GM19324 (cell line): ENCODE measurements at regions not wholly inside any gene's neighbourhood (a gene's known extent, or its start where the extent isn't known, plus 50 kb on each side); places are given as distances from the start of the nearest gene placed in this dataset.

Experiments
- ATAC-seq: cut with Tn5 transposase; IDR thresholded peaks from one replicate; pipeline ENCODE4 v1.9.1; 2021; ENCODE audit warnings: mild to moderate bottlenecking, moderate library complexity; ENCODE audit not compliant: unreplicated experiment, low FRiP score

DNA sequence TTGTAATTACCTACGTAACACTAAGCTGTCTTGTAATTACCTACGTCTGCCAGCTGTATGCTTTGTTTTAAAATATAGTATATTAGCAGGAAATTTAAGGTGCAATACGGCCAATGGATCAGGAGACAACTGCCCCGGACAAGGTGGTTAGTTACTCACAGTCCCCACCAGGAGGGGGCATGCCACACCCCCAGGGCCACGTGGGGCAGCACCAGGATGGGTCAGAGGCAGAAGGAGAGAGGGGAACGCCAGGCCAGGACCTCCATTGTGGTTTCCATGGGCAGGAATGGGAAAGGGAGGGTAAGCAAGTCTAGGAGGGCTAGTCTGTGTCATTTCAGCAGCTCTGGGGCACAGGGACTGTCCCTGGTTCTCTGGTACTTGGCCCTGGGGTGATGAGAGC, 140.1 kb downstream of the URI1 start:
- ATAC-seq: no peak

DNA sequence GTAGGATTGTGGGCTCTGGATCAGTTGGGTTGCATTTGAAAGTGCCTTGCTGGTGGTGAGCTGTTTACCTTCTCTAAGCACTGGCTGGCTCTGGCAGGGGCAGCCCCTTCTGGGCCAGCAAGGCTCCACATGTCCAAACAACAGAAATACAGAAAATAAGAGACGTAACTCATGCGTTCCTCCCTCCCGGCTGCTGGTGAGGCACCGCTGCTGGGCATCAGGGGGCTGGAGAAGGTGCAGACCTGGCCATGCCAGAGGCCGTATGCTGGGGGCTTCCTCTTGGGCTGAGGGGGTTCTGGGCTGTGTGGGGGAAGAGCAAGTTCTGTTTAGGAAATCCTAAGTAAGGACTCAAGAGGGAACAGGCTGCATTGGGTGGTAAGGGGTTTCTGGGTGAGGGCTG, 140.6 kb downstream of the URI1 start:
- no peak for ATAC-seq

DNA sequence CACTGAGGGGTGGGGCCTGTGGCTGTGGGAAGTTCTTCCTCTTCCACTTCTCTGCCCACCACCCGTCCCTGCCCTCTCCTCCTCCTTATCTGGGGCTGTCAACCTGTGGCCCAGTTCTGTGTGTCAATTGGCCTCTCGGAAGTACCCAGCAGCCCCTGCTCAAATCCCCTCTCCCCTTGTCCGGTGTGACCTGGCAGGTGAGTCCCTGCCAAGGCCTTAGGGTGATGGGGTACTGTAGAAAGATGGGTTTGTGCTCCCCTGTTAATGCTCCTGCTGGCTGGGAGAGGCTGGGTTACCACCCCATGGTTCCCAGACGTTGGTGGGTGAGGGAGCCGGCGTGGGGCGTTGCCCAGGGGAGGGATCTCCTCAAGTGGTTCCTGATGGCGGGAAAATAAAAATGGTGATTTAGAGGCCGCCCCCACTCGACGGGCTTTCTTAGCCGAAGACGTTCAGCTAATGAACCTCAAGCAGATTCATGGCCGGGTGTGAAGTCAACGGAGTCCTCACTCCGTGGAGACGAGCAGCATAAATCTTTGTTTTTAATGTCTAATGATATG, 141.2 kb downstream of the URI1 start:
- ATAC-seq: no peak

DNA sequence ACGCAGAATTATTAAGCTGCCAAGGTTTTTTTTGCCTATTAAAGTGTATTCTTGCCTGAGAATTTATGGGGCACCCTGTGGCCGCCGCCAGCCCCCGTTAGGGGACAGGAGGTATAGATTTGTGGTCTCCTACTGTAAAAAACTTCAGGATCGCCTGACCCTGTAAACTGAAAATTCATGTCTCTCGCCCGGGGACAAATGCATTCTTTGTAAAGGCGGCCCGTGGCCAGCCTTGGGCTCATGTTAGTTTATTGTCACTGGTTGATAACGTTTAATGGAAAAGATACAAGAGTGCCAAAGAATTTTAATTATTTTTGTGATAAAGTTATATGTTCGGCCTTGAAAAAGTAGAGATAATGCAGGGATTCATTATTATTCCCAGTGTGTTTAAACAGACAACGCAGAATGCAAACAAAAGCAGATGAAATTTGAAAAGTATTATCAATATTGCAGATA, 141.7 kb downstream of the URI1 start:
- no peak for ATAC-seq

DNA sequence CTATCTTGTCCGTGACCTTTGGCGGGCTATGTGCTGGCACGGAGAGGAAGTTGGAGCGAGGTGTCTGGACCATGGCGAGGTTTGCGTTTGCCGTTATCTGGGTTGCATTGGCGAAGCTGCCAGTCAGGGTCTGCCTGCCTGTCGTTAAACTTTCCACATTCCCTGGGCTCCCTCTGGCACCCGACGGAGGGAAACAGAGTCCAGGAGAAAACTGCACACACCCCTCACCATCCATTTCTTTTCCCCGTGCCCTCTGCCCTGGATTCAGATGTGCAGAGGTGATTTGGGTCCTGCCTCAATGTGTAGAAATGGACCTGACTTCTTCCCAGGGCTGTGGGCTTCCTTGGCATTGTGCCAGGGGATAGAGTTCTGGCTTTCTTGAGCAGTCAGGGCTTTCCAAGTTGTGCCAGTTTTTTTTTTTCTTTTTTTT, 142.4 kb downstream of the URI1 start:
- no peak for ATAC-seq

DNA sequence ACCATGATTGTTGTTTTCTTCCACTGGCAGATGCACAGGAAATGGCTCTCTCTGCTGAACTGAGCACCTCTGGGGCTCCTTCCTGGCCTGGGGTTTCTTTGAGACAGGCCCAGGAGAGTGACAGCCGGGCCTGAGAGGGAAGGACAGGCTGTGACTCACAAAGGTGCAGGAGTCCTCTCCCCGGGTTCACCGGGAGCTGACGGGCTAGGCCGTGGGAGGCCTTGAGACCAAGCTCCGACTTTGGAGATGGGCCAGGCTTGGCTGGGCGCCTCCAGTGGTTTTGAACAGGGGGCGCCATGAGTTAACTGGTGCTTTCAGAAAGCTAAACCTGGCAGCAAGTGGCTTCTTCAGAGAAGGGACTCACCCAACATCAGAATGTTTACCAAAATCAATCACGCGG, 143.4 kb downstream of the URI1 start:
- ATAC-seq: no peak

DNA sequence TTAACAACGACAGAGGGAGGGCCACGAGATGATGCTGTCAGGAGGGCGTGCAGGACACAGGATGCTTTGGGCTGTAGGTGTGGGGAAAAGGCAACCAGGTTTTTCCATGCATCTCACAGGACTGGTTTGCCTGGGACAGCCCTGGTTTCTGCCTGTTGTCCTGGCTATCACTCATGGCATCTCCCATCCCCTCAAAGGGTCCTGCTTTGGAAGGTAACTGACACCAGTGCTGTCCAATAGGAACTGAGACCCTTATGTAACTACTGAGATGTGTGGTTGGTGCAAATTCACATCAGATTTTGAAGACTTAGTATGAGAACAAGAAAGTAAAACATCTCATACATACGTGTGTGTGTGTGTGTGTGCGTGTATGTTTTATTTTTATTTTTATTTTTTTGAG, 144.2 kb downstream of the URI1 start:
- ATAC-seq: no peak

DNA sequence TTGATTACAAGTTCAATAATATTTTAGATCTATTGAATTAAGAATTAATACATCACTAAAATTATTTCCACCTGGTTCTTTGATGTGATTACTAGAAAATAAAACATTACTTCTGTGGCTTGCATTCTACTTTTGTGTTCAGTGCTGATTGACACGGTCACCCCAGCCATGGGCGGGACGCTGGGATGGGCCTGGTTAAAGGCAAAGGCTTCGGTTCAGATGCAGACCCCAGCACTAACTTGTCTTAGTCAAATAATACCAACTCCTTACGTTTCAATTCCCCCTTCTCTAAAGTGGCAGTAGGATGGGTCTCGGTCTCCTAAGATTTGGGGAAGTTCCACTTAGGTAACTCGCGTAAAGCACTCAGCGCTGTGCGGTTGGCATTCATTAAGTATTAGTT, 144.9 kb downstream of the URI1 start:
- ATAC-seq: no peak

DNA sequence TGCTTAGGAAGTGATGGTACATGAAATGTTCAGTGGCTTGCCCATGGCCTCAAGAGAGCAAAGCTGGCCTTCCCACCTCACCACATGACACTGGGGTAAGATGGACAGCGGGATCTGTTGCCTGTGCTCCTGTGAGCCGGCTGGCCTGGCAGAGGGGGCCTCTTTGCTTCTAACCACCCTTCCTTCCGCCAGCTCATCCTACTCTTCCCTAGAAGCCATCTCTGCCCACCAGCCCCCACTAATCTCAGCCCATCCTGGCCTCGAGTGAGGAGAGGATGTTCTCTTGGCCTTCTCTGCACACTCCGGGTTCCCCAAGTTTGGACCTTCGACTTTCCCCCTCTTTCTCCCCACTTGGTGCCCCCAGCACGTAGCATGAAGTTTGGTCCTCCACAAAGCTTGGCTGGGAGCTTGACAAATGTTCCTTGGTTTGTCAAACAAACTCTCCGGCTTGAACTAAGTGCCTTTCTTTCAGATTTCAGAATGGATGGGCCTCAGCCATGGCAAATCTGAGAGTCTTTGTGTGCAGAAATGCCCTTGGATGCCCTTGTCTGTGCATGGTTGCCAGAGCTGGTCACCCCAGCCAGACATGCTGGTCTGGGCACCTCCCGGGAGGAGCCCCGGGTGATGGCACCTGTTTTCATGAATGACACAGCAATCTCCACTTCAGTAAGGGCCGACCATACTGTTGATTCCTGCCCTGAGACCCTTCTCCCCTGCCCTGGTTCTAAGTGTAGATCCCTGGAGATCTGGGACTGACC, 145.5 kb downstream of the URI1 start:
- ATAC-seq: no peak

DNA sequence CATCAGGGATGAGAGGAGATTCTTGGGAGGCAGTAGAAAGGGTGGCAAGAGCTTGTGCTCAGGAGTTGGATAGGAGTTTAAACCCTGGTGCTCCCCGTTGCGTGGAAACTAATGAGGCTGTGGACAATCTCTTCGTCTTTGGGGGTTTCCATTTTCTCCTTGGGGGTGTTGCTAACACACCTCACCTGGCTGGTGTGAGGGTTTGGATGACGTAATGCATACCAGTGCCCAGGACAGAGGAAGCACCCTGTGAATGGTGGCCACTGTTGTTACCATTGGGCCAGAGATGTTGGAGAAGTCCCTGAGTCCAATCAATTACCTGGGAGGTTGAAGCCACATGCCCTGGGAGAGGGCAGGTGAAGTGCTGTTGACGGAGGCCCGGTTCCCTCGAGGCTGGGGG, 146.5 kb downstream of the URI1 start:
- ATAC-seq: no peak

DNA sequence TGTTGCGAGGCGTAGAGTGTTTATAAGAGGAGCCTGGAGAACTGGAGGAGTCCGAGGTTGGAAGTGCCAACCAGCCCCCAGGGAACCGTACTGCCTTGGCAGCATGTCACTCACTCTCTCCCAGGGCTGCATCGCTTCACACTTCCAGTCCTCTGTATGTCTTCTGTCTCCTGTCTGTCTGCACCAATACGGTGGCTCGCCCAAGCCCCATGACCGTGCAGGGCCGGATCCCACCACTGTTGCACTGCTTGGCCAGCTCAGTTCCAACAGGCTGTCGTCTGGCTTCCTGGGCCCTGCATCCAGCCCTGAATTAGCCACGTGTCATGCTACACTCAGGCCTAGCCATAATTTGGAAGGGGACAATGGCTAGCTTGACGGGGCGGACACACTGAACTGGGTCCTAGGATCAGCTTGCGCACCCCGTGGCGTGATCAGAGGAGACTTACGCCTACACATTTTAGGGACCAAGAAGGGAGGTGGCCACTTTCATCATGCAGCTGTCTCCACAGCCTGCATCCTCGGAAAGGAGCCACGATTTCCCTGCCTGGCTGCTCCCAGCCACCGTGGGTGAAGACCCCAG, 147.1 kb downstream of the URI1 start:
- ATAC-seq: no peak

DNA sequence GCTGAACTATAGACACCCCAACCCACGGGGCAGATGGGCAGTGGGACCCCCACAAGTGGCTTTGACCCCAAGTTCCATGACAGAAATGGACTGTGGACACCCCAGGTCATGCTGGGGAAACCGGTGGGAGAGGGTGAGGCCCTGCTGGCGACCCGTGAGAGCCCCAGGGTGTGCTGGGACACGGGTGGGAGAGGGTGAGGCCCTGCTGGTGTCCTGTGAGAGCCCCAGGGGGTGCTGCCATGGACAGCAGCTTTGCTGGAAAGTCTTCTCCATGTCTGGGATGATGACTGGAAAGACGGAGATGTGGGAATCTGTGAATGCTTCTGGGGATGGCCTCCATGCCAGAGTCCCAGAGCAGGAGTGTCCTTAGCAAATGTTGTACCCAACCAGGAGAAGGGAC, 148.4 kb downstream of the URI1 start:
- ATAC-seq: no peak

DNA sequence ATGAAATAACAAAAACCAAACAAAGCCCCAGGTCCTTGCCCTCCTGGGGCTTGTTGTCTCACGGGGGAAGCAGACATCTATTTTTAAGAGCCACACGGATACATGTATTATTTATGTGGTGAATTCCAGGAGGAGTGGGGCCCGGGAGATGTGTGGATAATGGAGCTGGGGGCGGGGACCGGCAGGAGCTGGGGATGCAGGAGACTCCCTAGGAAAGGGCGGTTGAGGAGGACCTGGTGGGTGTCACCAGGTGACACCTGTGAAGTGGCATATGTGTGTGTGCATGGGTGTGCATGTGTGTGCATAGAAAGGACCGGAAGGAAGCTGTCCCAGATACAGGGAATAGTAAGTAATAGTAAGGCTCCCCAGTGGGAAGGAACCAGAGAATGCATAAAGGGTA, 148.9 kb downstream of the URI1 start:
- ATAC-seq: no peak

DNA sequence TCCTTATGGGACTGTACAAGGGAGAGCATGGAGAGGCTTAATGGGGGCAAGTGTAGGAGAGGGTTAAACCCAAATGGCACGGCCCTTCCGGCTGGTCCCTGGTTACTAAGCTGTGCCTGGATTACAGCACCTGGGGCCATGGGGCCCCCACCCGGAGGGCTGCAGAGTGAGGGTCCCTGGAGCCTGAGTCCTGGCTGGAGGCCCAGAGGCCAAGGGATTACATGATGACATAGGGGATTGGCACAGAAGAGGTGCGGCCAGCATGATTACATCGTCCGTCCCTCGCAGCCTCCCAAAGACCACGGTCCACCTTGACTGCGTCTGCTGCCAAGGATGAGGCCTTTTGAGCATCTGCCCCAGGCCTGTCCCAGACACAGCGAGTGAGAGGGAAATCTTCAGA, 149.4 kb downstream of the URI1 start:
- no peak for ATAC-seq

DNA sequence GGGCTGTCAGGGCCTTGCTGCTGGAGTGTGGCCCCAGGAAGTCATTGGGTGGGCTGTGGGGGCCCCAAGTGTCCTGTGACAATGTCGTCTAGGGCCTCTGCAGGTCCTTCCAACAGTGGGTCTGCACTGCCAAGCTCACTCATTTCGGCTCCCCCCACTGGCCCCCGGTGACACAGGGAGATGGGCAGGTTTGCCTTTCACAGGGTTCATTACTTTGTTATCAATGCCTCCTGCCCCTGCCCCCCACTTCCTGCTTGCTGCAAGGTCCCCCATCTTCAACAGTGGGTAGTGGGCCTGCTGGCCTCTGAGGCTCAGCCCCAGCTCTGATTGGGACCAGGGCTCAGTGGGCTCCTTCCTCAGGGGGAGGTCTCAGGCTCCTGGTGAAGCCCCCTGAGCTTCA, 149.8 kb downstream of the URI1 start:
- ATAC-seq: no peak

DNA sequence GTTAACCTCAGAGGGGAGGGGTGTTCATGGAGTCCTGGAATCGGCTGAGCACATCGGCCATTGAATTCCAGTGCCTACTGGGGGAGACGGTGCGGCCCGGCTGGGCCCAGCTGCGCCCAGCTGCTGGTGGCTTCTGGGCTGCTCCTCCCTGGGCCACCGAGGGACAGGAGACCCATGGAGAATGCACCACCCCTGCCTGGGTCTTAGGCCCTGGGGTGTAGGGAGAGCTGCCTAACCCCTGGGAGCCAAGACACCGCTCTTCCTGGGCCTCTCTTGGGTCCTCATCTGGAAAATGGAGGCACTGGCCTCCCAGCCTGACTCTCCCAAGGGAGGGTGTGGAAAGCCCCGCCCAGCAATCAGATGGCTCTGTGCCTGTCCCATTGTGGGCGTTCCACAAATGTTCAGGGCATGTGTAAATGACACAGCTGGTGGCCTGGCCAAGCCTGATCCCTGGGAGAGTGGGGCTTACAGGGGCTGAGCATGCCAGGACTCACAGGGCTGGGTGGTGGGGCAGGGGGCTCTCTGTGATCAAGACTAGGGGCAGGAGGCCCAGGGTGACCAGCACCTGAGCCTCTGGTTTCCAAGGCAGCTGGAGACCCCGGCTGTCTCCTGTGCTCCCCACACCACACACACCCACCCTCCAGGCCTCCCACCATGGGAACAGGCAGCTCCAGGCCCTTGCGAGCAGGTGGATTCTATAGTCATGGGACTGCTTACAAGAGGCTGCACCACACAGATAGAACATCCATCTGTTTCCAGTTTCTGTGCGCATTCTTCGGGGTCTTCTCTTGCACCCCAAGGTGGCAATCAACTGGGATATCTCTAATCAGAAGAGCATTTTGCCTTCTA, 150.9 kb downstream of the URI1 start:
- ATAC-seq: no peak

DNA sequence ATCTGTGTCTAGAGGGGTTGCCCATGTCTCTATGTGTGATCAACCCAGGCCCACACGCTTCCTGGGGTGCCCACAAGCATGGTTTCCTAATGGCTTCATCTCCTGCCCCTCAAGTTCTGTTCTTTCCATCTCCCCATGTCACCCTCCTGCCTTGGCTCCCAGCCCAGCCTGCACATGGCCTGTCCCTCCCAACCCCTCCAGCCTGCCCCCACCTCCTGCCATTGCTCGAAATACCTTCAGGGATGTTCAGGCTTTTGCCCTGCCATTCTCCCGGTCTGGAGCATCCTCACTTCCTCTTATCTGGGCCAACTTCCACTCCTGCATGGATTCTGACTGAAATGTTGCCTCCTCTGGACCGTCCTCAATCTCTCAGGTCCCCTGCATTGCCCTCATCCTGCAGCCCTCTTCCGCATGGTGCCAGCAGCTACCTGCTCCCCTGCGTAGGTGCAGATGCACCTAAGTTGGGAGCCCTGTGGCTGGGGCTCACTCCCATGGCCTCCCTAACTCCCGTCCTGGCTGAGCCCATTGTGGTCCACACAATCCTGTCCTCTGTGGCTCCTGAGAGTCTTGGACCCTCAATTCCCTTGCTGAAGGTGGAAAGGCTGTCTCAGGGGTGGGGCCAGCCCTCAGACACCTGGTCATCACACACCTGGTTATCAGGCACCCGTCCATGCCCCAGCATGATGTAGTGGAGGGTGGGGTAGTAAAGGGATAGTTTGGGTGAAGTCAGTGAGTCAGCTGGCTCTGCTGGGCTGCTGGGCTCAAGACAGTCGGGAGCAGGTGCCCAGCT, 152.1 kb downstream of the URI1 start:
- no peak for ATAC-seq

DNA sequence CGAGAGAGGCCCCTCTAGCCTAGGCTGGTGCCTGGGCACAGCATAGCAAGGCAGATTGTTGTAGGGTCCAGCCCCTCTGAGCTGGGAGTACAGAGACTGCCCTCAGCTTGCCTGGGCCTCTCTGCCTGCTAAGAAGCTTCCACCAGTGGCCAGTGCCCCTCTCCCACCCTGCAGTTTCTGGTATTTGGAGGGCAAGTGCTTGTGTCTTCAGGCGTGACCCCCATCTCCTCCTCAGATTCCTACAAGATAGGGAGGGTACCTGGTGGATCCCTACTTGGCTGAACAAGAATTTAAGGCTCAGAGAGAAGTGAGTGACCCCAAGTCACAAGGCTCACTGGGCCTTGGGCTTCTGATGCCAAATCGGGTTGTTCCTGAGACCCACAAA, 152.7 kb downstream of the URI1 start:
- ATAC-seq: no peak

DNA sequence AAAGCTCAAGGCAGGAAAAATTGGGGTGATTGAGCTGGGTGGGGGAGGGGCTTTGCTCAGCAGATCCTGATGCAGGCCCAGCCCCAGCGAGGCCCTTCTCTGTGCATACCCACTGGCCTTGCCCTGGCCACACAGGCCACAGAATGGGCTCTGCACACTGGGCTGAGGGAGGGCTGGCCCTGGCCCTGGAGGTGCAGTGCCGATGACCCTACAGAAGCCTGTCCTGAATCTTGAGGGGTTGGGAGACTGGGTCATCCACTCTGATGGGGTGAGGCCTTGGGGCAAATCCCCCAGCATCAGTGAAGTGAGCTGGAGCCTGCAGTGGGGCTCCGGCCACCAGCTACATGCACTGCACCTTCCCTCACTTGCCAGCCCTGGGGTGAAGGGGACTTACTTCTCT, 153.1 kb downstream of the URI1 start:
- no peak for ATAC-seq

DNA sequence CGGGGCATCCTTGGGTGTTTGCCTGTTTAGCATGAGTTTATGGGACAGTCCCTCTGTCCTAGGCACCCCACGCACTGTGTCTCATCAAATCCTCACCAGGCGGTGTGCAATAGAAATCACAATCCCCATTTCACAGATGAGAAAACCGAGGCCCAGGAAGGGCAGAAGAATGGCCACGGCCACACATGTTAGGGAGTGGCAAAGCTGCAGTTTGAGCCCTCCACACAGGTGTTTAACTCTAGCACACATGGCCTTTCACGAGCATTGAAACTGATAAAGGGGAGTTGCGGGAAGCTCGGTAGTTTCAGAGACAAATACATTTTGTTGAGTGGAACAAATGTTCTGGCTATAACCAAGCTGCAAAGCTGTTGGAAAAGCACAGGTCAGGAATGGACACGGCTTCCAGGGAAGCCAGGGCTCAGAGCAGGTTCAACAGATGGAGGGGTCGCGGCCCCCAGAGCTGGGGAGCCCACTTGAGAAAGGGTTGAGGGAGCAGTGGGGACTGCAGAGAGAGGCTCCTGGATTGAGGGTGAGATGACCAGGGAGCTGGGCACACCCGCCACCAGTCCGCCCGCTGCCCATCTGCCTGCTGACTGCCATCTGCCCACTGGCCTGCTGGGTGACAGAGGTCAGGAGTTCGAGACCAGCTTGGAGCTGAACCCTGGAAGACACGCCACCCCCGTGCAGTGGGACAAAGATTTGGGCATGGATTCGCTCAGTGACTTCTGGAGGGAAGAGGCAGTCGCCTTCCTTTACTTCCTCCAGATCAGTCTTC, 154.7 kb downstream of the URI1 start:
- no peak for ATAC-seq
